ENCODE measurements at regions not wholly inside any gene's neighbourhood (a gene's known extent, or its start where the extent isn't known, plus 50 kb on each side); places are given as distances from the start of the nearest gene placed in this dataset.

GRCh38 chr9:28741459-28741858 is 1168.2 kb upstream of the C9orf72 start:
- TF ChIP-seq EZH2 (IDR thresholded peaks at IDR 0.05; ENCODE audit: low read depth), result no peak
- TF ChIP-seq CTCF (conservative IDR thresholded peaks at IDR 0.05), result no peak
- POLR2A ChIA-PET (ENCODE audit: unreplicated experiment), result no interaction called here

GRCh38 chr9:28747351-28747985 is 1174.2 kb upstream of the C9orf72 start:
- intact Hi-C loops (cut with micrococcal nuclease; ENCODE audit: unreplicated experiment), result no loop called here
- TF ChIP-seq EZH2 (IDR thresholded peaks at IDR 0.05; ENCODE audit: low read depth) (no peak), CTCF (conservative IDR thresholded peaks at IDR 0.05) (no peak)
- H3K9me2 ChIP-seq (ENCODE audit: insufficient read depth), result no peaks in the 10 kb centered on the region
- no peaks in the 10 kb centered on the region for H3F3A ChIP-seq (ENCODE audit: insufficient read depth, low read depth)
- H2AFZ ChIP-seq, result no peak overlapping the region
- no peak for DNase-seq
- H4K20me1 ChIP-seq (ENCODE audit: insufficient read depth), result no peaks in the 10 kb centered on the region
- BruUV-seq (replicated peaks), result no TSS peak
- no peaks in the 10 kb centered on the region for H3K79me2 ChIP-seq (ENCODE audit: low read depth)
- POLR2A ChIA-PET (ENCODE audit: unreplicated experiment), result no interaction called here
- CTCF ChIA-PET, result no interaction called here
- H3K4me3 ChIP-seq, result no peak overlapping the region
- no peaks in the 10 kb centered on the region for H3K36me3 ChIP-seq (ENCODE audit: low read depth)
- no peaks in the 10 kb centered on the region for H3K9me3 ChIP-seq (ENCODE audit: insufficient read depth, low read depth)
- no peaks in the 10 kb centered on the region for H3K27me3 ChIP-seq (ENCODE audit: insufficient read depth, low read depth)
- no peak overlapping the region for H3K4me2 ChIP-seq
- H3K4me1 ChIP-seq (replicated peaks; ENCODE audit: insufficient read depth), result no peaks in the 10 kb centered on the region
- no peak overlapping the region for H3K27ac ChIP-seq

More at GRCh38 chr9:28741459-28741858, 1168.2 kb upstream of the C9orf72 start:
- no TSS peak for BruUV-seq (replicated peaks)
- no peaks in the 10 kb centered on the region for H3K9me2 ChIP-seq (ENCODE audit: insufficient read depth)
- H3K9me3 ChIP-seq (ENCODE audit: insufficient read depth, low read depth), result no peaks in the 10 kb centered on the region
- H3K79me2 ChIP-seq (ENCODE audit: low read depth), result no peaks in the 10 kb centered on the region
- intact Hi-C loops (cut with micrococcal nuclease; ENCODE audit: unreplicated experiment), result no loop called here
- CTCF ChIA-PET, result no interaction called here
- no peaks in the 10 kb centered on the region for H3K4me1 ChIP-seq (replicated peaks; ENCODE audit: insufficient read depth)
- H3K4me2 ChIP-seq, result no peak overlapping the region
- no peaks in the 10 kb centered on the region for H3K36me3 ChIP-seq (ENCODE audit: low read depth)
- no peak overlapping the region for H3K4me3 ChIP-seq
- no peaks in the 10 kb centered on the region for H4K20me1 ChIP-seq (ENCODE audit: insufficient read depth)
- no peaks in the 10 kb centered on the region for H3K27me3 ChIP-seq (ENCODE audit: insufficient read depth, low read depth)
- no peak overlapping the region for H2AFZ ChIP-seq
- no peaks in the 10 kb centered on the region for H3F3A ChIP-seq (ENCODE audit: insufficient read depth, low read depth)
- DNase-seq, result no peak
- no peak overlapping the region for H3K27ac ChIP-seq

DNA sequence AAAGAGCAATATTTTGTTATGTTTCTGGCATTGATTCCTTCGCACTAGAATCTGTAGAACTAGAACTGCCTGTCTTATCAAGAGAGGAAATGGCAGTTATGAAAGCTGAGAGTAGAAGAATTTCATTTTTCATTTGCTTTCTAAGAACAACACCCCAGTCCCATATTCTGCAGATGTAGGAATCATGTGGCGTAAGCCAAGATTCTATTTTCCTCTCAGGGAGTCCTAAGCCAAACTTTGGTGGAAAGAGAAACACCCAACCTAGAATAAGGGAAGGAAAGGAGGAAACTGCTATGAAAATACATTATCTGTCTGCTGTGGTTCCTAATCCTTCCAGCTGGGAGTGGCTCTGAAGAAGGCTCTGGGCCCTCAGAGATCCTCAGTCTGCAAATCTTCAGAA is 1176.9 kb upstream of the C9orf72 start:
- H3K4me2 ChIP-seq, result no peak overlapping the region
- H2AFZ ChIP-seq, result no peak overlapping the region
- BruUV-seq (replicated peaks), result no TSS peak
- no peaks in the 10 kb centered on the region for H4K20me1 ChIP-seq (ENCODE audit: insufficient read depth)
- H3K9me2 ChIP-seq (ENCODE audit: insufficient read depth), result no peaks in the 10 kb centered on the region
- no peaks in the 10 kb centered on the region for H3F3A ChIP-seq (ENCODE audit: insufficient read depth, low read depth)
- H3K4me3 ChIP-seq, result no peak overlapping the region
- no peaks in the 10 kb centered on the region for H3K27me3 ChIP-seq (ENCODE audit: insufficient read depth, low read depth)
- H3K36me3 ChIP-seq (ENCODE audit: low read depth), result no peaks in the 10 kb centered on the region
- TF ChIP-seq CTCF (conservative IDR thresholded peaks at IDR 0.05), result no peak
- TF ChIP-seq EZH2 (IDR thresholded peaks at IDR 0.05; ENCODE audit: low read depth), result no peak
- H3K27ac ChIP-seq, result no peak overlapping the region
- intact Hi-C loops (cut with micrococcal nuclease; ENCODE audit: unreplicated experiment), result no loop called here
- H3K9me3 ChIP-seq (ENCODE audit: insufficient read depth, low read depth), result no peaks in the 10 kb centered on the region
- ChIA-PET POLR2A (ENCODE audit: unreplicated experiment) (no interaction called here), CTCF (no interaction called here)
- no peaks in the 10 kb centered on the region for H3K4me1 ChIP-seq (replicated peaks; ENCODE audit: insufficient read depth)
- no peaks in the 10 kb centered on the region for H3K79me2 ChIP-seq (ENCODE audit: low read depth)
- no peak for DNase-seq

Data from PC-9 (cell line).